GM18909 (cell line): ENCODE measurements at regions not wholly inside any gene's neighbourhood (a gene's known extent, or its start where the extent isn't known, plus 50 kb on each side); places are given as distances from the start of the nearest gene placed in this dataset.
"Not testable (repeated sequence)": the region's sequence is repeated elsewhere in the genome, so short reads cannot be mapped to it uniquely, and the experiment has no call there.

Source experiments
- ATAC-seq: cut with Tn5 transposase; IDR thresholded peaks from one replicate; pipeline ENCODE4 v1.9.1; 2021; ENCODE audit warnings: mild to moderate bottlenecking; ENCODE audit not compliant: unreplicated experiment, poor library complexity

DNA sequence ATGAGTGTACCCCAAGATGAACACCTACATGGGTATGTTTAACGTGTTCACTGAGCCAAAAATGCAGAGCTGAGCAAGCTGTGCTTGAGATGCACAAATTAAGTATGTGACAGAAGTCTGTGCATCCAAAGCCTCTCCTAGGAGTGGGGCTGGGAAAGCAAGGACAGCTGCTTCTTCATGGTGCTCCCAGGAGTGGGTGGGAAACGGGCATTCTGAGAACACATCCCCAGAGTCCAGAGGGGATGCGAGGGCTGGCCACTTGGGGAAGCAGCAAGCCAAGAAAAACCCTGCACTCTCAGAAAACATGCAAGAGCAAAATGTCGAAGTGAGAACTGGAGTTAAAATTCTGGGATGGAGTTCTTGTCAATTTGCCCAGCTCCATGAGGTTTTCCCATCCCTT lies 414.3 kb downstream of the BCAT1 start:
- no peak for ATAC-seq

DNA sequence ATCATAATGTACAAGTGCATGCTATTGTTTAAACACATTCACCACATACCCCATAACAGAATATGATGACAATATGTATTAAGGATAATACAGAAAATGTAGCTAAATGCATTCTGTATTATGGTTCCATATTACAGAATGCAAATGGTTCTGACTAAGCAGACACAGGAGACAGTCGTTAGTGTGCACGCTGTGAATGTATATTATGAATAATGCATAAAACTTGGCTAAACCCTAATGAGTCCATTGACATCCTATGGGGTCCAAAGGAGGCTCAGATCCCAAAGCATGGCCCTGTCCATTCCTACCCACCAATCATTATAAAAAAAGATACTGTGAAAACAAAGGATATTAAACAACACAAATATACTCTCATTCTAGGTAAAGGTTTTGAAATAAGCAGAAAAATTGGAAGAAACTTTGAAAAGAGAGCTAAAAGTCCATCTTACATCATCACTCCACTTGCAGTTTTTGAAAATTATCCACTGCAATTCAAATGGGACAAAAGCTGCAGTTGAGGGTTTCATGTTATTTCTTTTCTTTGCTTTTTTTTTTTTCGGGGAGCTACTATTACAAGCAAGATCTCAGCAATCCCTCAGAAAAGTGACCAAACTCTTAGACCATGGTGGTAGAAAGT lies 415.1 kb downstream of the BCAT1 start:
- ATAC-seq = no peak

DNA sequence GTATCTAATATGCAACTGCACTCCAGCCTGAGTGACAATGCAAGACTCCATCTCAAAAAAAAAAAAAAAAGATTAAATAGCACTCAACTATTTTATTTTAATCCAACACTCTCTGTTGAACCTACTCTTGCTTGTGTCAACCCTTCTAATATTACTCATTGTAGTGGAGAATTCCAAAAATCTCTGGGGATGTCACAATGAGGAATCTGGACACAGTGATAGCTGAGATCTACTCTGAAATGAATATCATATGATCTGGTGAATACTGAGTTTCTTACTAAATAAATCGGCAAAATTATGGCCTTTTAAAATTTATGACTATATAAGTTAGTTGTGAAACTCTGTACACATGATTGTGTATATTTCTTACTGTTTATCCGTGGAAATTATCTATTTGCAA lies 418.2 kb downstream of the BCAT1 start:
- no peak for ATAC-seq

DNA sequence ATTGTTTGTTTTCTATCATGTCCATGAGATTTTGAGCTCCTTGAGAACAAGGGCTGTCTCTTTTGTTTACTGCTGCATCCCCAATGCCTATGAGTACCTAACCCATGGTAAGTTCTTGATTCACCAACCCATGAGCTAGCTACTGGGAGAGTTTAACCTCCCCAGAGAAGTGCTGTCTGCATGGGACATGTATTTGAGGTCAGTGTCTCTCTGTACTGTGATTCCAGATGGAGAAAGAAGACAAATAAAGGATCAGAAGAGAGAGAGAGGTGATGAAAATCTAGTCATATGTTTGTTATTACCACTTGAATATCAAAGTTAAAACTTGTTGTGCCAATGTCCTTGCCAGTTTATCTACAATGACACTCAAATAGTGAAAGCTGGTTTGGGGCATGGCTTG lies 421.8 kb downstream of the BCAT1 start:
- no peak for ATAC-seq

DNA sequence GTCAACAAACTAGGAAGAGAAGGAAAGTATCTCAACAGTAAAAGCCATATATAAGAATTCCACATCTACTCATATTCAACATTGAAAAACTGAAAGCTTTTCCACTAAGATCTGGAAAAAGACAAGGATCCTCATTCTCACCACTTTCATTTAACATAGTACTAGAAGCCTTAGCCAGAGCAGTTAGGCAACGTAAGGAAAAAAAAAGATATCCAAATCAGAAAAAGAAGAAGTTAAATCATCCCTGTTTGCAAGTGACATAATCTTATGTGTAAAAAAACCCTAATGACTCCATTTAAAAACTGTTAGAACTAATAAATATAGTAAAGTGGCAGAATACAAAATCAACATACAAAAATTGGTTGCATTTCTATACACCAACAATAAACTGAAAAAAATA lies 426.2 kb downstream of the BCAT1 start:
- ATAC-seq = no peak

DNA sequence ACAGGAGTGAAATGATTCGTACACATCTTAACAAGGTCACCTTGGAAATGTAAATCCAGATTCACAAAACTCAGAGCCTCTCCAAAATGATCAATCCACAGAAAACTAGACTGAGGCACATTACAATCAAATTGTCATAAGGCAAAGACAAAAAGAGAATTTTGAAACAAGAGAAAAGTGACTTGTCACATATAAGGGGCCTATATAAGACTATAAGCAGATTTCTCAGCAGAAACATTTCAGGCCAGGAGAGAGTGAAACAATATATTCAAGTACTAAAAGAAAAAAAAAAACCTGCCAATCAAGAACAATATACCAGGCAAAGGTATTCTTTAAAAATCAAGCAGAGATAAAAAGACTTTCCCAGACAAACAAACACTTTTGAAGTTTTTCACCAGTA lies 429.1 kb downstream of the BCAT1 start:
- ATAC-seq = no peak

DNA sequence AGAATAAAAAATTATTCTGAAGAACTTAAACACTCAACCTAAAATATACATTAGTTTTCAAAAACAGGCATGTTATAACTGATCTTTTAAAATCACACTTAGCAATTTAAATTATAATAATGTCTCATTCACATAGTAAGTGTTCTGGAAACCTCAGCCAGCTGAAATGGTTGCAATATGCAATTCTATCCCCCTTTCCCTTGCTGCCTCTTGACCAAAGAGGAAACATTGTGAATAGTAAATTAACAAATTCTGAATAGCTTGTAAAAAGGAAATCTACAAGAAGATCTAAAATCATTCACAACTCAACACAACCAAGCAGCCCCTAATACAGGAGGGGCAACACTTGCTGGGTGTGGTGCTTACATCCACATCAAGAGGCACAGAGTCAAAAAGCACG lies 431.9 kb downstream of the BCAT1 start:
- no peak for ATAC-seq

DNA sequence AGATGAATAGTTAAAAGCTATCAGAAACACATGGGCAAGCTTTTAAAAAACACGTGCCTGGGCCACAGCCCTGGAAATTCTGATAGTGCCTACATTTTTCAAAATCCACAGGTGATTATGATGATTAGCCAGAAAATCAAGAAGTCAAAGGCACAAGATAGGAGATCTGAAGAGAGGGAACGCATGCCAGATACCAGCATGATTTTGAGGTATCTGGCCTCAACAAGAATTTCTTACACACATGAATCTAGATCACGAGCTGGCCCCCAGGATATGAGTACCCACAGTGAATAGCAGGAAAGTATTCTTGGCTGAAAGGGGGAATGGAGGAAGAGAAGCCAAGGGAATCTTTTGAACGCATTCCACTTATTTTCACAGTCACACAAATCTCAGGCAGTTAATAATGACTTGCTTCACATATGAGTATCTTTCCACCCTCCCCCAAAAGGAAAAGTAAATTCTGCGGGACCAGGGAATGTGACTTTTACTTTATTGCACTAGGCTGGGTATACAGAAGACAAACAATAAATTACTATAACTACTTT lies 438.2 kb downstream of the BCAT1 start:
- ATAC-seq = no peak

DNA sequence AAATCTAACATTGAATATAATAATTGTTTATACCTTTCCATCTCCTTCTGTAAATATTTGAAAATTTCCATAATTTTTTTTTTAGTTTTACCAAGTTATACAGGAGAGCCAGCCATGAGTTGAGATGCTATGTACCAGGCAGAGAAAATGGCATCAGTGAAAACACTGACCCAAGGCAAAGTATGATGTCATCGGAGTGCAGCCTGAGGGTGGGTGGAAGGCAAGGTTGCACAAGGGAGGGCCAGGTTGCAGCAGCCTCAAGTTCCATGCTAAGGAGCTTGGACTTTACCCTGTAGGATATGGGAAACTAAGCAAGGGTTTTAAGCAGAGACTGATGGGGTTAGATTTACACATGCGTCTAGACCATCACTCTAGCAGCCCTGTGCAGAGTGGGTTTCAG lies 441.1 kb downstream of the BCAT1 start:
- ATAC-seq = no peak

DNA sequence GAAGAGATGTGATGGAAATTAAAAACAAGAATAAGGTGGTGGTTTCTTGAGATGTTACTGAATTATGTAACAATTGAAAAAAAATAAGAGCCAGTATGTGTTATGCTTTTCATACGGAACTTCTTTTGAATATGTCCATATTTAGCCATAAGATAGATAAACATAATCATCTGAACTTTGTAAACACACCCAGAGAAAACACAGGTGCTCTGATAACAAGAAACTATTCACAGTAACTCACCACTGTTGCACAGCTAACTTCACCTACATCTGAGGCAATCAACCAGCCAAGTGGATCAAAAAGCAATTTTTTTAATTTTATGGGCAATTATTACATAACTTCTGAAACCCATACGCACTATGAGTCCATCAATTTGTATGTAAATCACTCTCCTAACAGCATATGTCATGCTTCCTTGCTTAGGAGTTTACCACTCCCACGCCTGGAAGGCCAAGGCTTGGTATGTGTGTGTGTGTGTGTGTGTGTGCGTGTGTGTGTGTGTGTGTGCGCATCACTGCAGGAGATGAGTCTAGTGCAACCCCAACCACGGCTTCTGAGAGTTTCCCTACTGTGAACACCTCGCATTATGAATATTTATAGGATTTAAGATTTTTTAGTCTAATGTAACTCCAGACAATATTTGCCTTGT lies 443.4 kb downstream of the BCAT1 start:
- ATAC-seq = no peak

DNA sequence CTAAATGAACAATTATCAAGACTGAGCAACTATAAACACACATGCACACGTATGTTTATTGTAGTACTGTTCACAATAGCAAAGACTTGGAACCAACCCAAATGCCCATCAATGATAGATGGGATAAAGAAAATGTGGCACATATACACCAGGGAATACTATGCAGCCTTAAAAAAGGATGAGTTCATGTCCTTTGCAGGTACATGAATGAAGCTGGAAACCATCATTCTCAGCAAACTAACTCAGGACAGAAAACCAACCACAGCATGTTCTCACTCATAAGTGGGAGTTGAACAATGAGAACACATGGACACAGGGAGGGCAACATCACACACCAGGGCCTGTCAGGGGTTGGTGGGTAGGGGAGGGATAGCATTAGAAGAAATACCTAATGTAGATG lies 445.4 kb downstream of the BCAT1 start:
- not testable (repeated sequence) for ATAC-seq

DNA sequence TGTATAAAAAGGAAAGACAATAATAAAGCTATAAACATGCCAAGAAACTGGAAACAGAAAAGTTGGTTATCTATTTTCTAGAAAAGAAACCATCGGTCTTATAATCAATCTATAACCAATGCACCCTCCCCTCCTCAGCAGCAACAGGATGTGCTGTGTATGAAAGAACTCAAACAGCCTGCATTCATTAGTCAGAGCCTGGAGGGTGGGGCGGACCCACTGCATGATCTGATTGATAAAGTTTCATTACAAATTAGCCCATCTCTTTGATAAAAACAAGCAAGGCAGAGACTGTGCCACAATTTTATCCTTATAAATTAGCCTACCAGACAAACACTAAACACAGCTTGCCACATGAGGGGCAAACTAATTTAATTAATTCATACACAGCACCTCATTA lies 448.1 kb downstream of the BCAT1 start:
- no peak for ATAC-seq

DNA sequence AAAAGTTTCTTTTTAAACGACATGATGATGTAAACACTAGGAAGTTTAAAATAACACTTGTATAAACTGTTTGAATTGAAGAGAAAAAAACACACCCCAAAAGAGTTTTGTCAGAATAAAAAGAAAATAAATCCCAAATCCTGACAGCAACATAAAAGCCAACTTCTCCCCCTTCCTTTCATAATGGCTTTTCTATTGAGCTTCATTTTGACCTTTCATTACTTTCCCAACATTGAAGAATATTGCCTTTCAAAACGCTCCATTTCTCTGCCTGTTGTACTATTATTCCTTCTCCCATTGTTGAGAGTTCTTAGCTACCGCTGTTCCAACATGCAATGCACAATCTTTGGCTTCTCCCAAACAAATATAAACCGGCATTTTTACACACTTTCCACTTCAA lies 448.5 kb downstream of the BCAT1 start:
- no peak for ATAC-seq

DNA sequence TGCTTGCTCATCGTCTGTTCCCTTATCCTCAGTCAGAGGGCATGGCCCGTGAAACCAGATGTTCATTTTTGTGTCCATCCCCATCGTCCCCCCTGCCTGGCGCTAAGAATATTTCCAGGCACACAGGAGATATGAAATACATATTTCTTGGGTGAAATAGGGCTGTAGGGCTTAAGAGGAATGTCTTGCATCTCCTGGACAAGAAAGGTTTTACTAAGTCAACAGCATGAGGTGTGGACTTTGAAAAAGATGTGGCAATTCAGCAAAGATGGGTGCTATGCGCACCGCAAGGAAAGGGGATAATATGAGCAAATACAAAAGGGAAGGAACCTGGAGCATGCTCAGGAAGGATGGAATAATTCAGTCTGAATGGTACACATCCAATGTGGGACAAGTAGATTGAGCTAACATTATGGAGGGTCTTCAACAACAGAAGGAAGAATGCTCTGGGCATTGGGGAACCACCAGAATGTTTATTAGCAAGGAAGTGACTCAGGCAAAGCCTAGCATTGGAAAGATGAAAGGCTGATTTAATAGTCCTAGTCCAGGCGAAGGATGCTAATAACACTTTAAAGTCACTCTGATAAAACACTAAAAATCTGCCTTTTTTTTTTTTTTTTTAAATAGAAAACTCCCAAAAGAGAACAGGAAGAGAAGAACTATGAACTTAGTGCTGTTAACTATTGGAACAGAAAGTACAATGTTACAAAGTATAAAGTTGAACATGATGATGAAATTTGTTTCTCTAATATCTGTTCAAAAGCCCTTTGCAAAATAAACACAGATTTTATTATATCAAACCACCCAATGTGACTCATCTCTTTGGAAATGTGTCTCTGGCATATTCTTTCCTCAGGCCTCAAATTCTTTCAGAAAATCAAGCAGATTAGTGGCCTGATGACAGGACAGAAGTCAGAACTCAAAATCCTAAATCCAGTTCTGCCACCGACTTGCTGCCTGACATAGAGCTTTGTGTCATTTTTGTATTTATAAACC lies 449.5 kb downstream of the BCAT1 start:
- no peak for ATAC-seq

DNA sequence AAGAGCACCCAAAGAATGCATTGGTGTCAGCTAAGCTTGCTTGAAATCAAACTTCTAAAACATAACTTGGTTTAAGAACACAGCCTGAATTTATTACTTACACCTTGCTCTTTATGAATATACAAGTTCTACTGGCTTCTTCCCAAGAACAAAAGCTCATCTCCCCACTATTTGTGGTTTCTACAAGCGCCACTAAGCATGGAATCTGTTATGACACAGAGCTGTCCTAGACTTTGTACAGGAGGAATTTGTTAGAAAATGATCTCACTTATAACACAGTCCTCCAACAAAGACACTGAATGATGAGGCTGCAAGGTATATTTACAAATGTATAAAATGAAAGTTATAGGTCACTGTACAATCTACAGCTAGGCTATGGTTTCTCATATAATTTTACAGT lies 452.1 kb downstream of the BCAT1 start:
- no peak for ATAC-seq

DNA sequence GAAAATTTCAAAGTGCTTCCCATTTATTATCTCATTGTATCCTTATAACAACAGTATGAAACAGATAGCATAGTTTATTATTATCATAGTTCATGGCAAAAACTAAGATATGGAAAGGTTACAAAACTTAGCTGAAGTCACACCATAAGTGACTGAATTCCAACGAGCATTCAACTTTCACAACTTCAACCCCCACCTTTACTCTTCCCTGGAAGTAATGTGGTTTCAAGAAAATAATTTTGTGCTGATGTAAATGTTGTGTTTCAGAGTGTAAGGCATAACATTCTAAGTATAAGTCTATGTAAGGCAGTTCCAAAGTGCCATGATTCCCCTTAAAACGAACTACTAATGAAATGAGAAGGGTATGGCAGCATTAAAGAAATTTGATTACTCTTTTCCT lies 454.5 kb downstream of the BCAT1 start:
- no peak for ATAC-seq

DNA sequence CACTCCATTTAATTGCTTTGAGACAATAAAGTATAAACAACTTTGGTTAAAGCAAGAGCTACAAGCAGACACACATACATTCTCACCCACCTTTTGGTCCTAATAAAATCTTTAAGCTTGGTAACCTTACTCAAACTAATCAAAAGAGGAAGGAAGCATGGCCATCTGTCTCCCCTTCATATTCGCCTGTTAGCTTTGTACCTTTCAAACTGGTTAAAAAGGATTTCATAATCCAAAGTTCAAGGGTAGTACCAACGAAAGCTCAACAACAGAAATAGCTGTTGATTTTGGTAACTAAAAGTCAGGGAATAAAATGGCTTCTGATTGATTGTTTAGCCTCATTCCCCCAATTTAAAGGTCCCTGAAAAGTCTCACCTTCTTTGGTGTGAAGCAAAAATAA lies 456.9 kb downstream of the BCAT1 start:
- no peak for ATAC-seq

DNA sequence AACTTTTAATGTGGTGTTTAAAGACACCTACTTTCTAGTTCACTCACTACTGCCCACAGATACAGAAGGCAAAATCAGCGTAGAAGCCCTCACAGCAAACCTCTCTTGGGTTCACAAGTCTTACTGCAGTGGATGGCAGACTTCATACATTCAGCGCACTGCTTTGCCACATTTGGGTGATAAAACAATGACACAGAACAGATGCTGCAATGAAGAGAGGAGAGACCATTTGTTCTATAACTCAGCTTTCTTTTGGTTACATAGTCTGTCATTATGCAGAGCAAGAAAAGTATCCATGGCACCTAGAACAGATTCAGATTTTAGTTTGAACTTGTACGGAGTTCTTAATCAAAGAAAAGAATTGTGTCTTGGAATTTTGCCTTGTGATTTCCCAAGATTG lies 459.0 kb downstream of the BCAT1 start:
- ATAC-seq = no peak

DNA sequence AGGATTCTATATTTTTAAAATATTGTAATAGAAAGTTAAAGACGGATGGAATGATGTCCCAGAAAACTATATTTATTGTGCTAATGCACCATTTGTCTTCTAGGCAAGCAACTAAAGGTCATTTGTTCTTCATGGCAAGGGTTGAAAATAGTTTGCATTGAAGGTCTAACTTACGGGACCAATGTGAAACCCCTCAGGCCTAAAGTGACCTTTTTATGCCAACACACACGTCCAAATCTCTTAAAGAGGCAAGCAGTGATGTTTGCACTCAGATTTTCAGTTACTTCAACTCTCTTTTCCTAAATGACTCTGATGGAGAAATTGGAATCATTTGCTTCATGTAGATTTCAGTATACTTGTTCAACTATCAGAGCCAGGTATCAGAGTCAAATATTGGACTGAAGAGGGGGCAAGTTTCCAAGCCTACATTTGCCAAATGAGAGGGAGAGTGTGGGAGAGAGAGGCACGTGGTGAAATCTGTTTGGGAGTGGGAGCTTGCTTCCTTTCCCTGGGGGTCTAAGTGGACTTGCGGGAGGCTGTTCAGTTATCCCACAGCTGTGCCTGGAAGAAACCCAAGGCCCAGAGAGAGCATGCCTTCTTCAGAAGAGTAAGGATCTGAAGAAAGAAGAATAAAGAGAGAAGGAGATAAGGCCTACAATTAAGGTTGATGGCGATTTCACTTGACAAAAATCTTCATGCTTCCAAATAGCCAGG lies 459.8 kb downstream of the BCAT1 start:
- no peak for ATAC-seq

DNA sequence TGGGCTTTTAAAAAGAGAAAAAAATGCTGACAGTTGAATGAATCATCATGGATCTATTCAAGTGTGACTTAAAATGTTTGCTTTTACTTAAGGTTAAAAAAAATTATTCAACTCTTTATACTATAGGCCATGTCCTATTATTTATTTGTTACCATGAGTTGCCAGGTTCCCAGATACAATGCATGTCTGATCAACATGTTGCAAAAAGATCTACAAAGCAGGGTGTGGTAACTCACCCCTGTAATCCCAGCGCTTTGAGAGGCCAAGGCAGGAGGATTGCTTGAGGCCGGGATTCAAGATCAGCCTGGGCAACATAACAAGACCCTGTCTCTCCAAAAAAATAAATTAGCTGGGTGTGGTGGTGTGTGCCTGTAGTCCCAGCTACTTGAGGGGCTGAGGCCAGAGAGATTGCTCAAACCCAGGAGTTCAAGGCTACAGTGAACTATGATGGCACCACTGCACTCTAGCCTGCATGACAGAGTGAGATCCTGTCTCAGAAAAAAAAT lies 460.8 kb downstream of the BCAT1 start:
- ATAC-seq = no peak
